ENCODE measurements at regions not wholly inside any gene's neighbourhood (a gene's known extent, or its start where the extent isn't known, plus 50 kb on each side); places are given as distances from the start of the nearest gene placed in this dataset.

GRCh38 chr12:126389220-126389841 lies 1324.1 kb downstream of the AACS start:
- Histone ChIP-seq H3K79me2 (ENCODE audit: low read depth) (no peaks in the 10 kb centered on the region), H2AFZ (no peak overlapping the region), H3K27me3 (ENCODE audit: insufficient read depth, low read depth) (no peaks in the 10 kb centered on the region), H3K4me1 (replicated peaks; ENCODE audit: insufficient read depth) (no peaks in the 10 kb centered on the region), H3F3A (ENCODE audit: insufficient read depth, low read depth) (no peaks in the 10 kb centered on the region), H3K36me3 (ENCODE audit: low read depth) (no peaks in the 10 kb centered on the region), H3K4me3 (no peak overlapping the region), H3K9me2 (ENCODE audit: insufficient read depth) (no peaks in the 10 kb centered on the region), H4K20me1 (ENCODE audit: insufficient read depth) (no peaks in the 10 kb centered on the region), H3K4me2 (no peak overlapping the region), H3K27ac (no peak overlapping the region), H3K9me3 (ENCODE audit: insufficient read depth, low read depth) (no peaks in the 10 kb centered on the region)
- intact Hi-C loops (cut with micrococcal nuclease; ENCODE audit: unreplicated experiment): no loop called here
- DNase-seq: no peak
- ChIA-PET CTCF (no interaction called here), POLR2A (ENCODE audit: unreplicated experiment) (no interaction called here)
- TF ChIP-seq EZH2 (IDR thresholded peaks at IDR 0.05; ENCODE audit: low read depth) (no peak), CTCF (conservative IDR thresholded peaks at IDR 0.05) (no peak)
- no TSS peak for BruUV-seq (replicated peaks)

GRCh38 chr12:126389961-126390360 lies 1324.7 kb downstream of the AACS start:
- H3K79me2 ChIP-seq (ENCODE audit: low read depth): no peaks in the 10 kb centered on the region
- no peaks in the 10 kb centered on the region for H3K27me3 ChIP-seq (ENCODE audit: insufficient read depth, low read depth)
- TF ChIP-seq EZH2 (IDR thresholded peaks at IDR 0.05; ENCODE audit: low read depth) (no peak), CTCF (conservative IDR thresholded peaks at IDR 0.05) (no peak)
- DNase-seq: no peak
- no peak overlapping the region for H2AFZ ChIP-seq
- intact Hi-C loops (cut with micrococcal nuclease; ENCODE audit: unreplicated experiment): no loop called here
- H3K27ac ChIP-seq: no peak overlapping the region
- ChIA-PET POLR2A (ENCODE audit: unreplicated experiment) (no interaction called here), CTCF (no interaction called here)
- H4K20me1 ChIP-seq (ENCODE audit: insufficient read depth): no peaks in the 10 kb centered on the region
- H3K4me3 ChIP-seq: no peak overlapping the region
- no peaks in the 10 kb centered on the region for H3K36me3 ChIP-seq (ENCODE audit: low read depth)
- no peaks in the 10 kb centered on the region for H3K9me2 ChIP-seq (ENCODE audit: insufficient read depth)
- H3K9me3 ChIP-seq (ENCODE audit: insufficient read depth, low read depth): no peaks in the 10 kb centered on the region
- no peak overlapping the region for H3K4me2 ChIP-seq
- no peaks in the 10 kb centered on the region for H3F3A ChIP-seq (ENCODE audit: insufficient read depth, low read depth)
- no peaks in the 10 kb centered on the region for H3K4me1 ChIP-seq (replicated peaks; ENCODE audit: insufficient read depth)
- no TSS peak for BruUV-seq (replicated peaks)

- no peak overlapping the region for H3K4me2 ChIP-seq
- DNase-seq: no peak
- ChIA-PET POLR2A (ENCODE audit: unreplicated experiment) (no interaction called here), CTCF (no interaction called here)
- BruUV-seq (replicated peaks): no TSS peak
- no peak overlapping the region for H2AFZ ChIP-seq
- no peaks in the 10 kb centered on the region for H3K9me3 ChIP-seq (ENCODE audit: insufficient read depth, low read depth)
- no peaks in the 10 kb centered on the region for H3K4me1 ChIP-seq (replicated peaks; ENCODE audit: insufficient read depth)
- H3K4me3 ChIP-seq: no peak overlapping the region
- H3K79me2 ChIP-seq (ENCODE audit: low read depth): no peaks in the 10 kb centered on the region
- intact Hi-C loops (cut with micrococcal nuclease; ENCODE audit: unreplicated experiment): no loop called here
- no peaks in the 10 kb centered on the region for H4K20me1 ChIP-seq (ENCODE audit: insufficient read depth)
- no peaks in the 10 kb centered on the region for H3K9me2 ChIP-seq (ENCODE audit: insufficient read depth)
- H3K27me3 ChIP-seq (ENCODE audit: insufficient read depth, low read depth): no peaks in the 10 kb centered on the region
- no peaks in the 10 kb centered on the region for H3F3A ChIP-seq (ENCODE audit: insufficient read depth, low read depth)
- TF ChIP-seq EZH2 (IDR thresholded peaks at IDR 0.05; ENCODE audit: low read depth) (no peak), CTCF (conservative IDR thresholded peaks at IDR 0.05) (no peak)
- H3K36me3 ChIP-seq (ENCODE audit: low read depth): no peaks in the 10 kb centered on the region
- H3K27ac ChIP-seq: no peak overlapping the region
These were observed 1325.8 kb downstream of the AACS start for GRCh38 chr12:126390969-126391566.
